Keratinocyte (primary cell): ENCODE measurements at regions not wholly inside any gene's neighbourhood (a gene's known extent, or its start where the extent isn't known, plus 50 kb on each side); places are given as distances from the start of the nearest gene placed in this dataset.

Source experiments
- DNase-seq: peaks from one replicate; pipeline ENCODE4 v3.0.0-alpha.2; 2011; ENCODE audit warnings: low read depth, missing footprints, low spot score
- FAIRE-seq: peaks from 2 replicates; lab custom pipeline; 2011; peaks lifted over from hg19 to GRCh38; lab: Jason Lieb, UNC
- H2AFZ ChIP-seq: 2 replicates; pipeline ENCODE4 v1.6.0; 2012; ENCODE audit warnings: low read length, control low read depth, inconsistent platforms; ENCODE audit not compliant: control insufficient read depth
- H3K27ac ChIP-seq: 2 replicates; pipeline ENCODE4 v1.5.1; 2011; ENCODE audit warnings: low read length; ENCODE audit not compliant: control insufficient read depth, insufficient read depth
- H3K27me3 ChIP-seq: 3 replicates; pipeline ENCODE4 v1.6.0; 2011; ENCODE audit warnings: low read length; ENCODE audit not compliant: control insufficient read depth, insufficient read depth; ENCODE audit errors: extremely low read depth
- H3K36me3 ChIP-seq, 2 experiments: 2 replicates in 1 of 2; 3 replicates in 1 of 2; pipeline ENCODE4 v1.5.1; 2011; ENCODE audit warnings: low read length in 2 of 2, mild to moderate bottlenecking in 1 of 2; ENCODE audit not compliant: control insufficient read depth in 2 of 2, insufficient read depth in 2 of 2; ENCODE audit errors: extremely low read depth in 1 of 2
- H3K4me1 ChIP-seq: 3 replicates; pipeline ENCODE4 v1.5.1; 2011; ENCODE audit warnings: low read length; ENCODE audit not compliant: control insufficient read depth, insufficient read depth; ENCODE audit errors: extremely low read depth
- H3K4me2 ChIP-seq: 3 replicates; pipeline ENCODE4 v1.6.0; 2011; ENCODE audit warnings: low read depth, low read length; ENCODE audit not compliant: control insufficient read depth, insufficient read depth; ENCODE audit errors: extremely low read depth
- H3K4me3 ChIP-seq, 3 experiments: fragments of 200-600 bp in 1 of 3; sonication (generic) in 1 of 3; 2 replicates in 2 of 3; 3 replicates in 1 of 3; pipeline ENCODE4 v1.5.1; 2011 to 2016; ENCODE audit warnings: low read length in 3 of 3, mild to moderate bottlenecking in 3 of 3, control low read depth in 2 of 3, inconsistent platforms in 1 of 3, low read depth in 1 of 3, mixed read lengths in 1 of 3, mixed run types in 1 of 3, moderate library complexity in 1 of 3; ENCODE audit not compliant: control insufficient read depth in 2 of 3, insufficient read depth in 2 of 3; ENCODE audit errors: extremely low read depth in 1 of 3
- H3K79me2 ChIP-seq: 2 replicates; pipeline ENCODE4 v1.6.0; 2012; ENCODE audit warnings: low read length; ENCODE audit not compliant: control insufficient read depth, insufficient read depth
- H3K9ac ChIP-seq: 3 replicates; pipeline ENCODE4 v1.6.0; 2011; ENCODE audit warnings: low read length; ENCODE audit not compliant: control insufficient read depth, insufficient read depth; ENCODE audit errors: extremely low read depth
- H3K9me1 ChIP-seq: 3 replicates; pipeline ENCODE4 v1.6.0; 2011; ENCODE audit warnings: low read length; ENCODE audit not compliant: control insufficient read depth, insufficient read depth; ENCODE audit errors: extremely low read depth
- H3K9me3 ChIP-seq: 2 replicates; pipeline ENCODE4 v1.5.1; 2012; ENCODE audit warnings: low read depth, low read length; ENCODE audit not compliant: control insufficient read depth
- H4K20me1 ChIP-seq: 3 replicates; pipeline ENCODE4 v1.6.0; 2011; ENCODE audit warnings: low read length; ENCODE audit not compliant: control insufficient read depth, insufficient read depth; ENCODE audit errors: extremely low read depth
- EZH2 ChIP-seq: IDR thresholded peaks from one replicate; pipeline ENCODE4 v1.6.1; 2012; ENCODE audit warnings: inconsistent platforms, mild to moderate bottlenecking, low read length, moderate library complexity
- dilution Hi-C: fragments of 300-500 bp; cut with MboI; formaldehyde crosslinking; loops from one replicate; pipeline ENCODE4 v1.7.0; 2020; ENCODE audit warnings: low sequenced_read_pairs; ENCODE audit not compliant: extremely low pct_ligation_motif_present
- TF ChIP-seq, protein P1 (sequence below), 3 experiments: IDR thresholded peaks in 1 of 3; conservative IDR thresholded peaks in 1 of 3; optimal IDR thresholded peaks in 1 of 3; 2 replicates in 2 of 3; 3 replicates in 1 of 3; pipeline versions ENCODE3 to v1.5.1; 2011; ENCODE audit warnings: low read length in 3 of 3, mild to moderate bottlenecking in 3 of 3, moderate library complexity in 2 of 3, control low read depth in 1 of 3, inconsistent platforms in 1 of 3; ENCODE audit not compliant: insufficient read depth in 2 of 3; ENCODE audit errors: extremely low read depth in 1 of 3

- no peak for FAIRE-seq
- H3K36me3 ChIP-seq = no peaks in the 10 kb centered on the region
- no peak overlapping the region for H3K4me3 ChIP-seq
- no peaks in the 10 kb centered on the region for H3K9me1 ChIP-seq
- H3K4me1 ChIP-seq = no peaks in the 10 kb centered on the region
- dilution Hi-C loops = no loop called here
- no peak for TF ChIP-seq EZH2
- TF ChIP-seq, protein P1, sequence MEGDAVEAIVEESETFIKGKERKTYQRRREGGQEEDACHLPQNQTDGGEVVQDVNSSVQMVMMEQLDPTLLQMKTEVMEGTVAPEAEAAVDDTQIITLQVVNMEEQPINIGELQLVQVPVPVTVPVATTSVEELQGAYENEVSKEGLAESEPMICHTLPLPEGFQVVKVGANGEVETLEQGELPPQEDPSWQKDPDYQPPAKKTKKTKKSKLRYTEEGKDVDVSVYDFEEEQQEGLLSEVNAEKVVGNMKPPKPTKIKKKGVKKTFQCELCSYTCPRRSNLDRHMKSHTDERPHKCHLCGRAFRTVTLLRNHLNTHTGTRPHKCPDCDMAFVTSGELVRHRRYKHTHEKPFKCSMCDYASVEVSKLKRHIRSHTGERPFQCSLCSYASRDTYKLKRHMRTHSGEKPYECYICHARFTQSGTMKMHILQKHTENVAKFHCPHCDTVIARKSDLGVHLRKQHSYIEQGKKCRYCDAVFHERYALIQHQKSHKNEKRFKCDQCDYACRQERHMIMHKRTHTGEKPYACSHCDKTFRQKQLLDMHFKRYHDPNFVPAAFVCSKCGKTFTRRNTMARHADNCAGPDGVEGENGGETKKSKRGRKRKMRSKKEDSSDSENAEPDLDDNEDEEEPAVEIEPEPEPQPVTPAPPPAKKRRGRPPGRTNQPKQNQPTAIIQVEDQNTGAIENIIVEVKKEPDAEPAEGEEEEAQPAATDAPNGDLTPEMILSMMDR (optimal IDR thresholded peaks at IDR 0.05 in 1 of 3, IDR thresholded peaks at IDR 0.05 in 1 of 3, conservative IDR thresholded peaks at IDR 0.05 in 1 of 3; ENCODE audit: extremely low read depth in 1 of 3, insufficient read depth in 2 of 3, low read length in 3 of 3) = no peak
- H3K9me3 ChIP-seq = no peaks in the 10 kb centered on the region
- H3K27ac ChIP-seq = no peak overlapping the region
- H3K4me2 ChIP-seq = no peak overlapping the region
- H2AFZ ChIP-seq = no peak overlapping the region
- no peaks in the 10 kb centered on the region for H4K20me1 ChIP-seq
- no peaks in the 10 kb centered on the region for H3K27me3 ChIP-seq
- DNase-seq = no peak
- H3K79me2 ChIP-seq = no peaks in the 10 kb centered on the region
- no peak overlapping the region for H3K9ac ChIP-seq
Measured at GRCh38 chr1:164154622-164155021, 404.4 kb upstream of the PBX1 start.

DNA sequence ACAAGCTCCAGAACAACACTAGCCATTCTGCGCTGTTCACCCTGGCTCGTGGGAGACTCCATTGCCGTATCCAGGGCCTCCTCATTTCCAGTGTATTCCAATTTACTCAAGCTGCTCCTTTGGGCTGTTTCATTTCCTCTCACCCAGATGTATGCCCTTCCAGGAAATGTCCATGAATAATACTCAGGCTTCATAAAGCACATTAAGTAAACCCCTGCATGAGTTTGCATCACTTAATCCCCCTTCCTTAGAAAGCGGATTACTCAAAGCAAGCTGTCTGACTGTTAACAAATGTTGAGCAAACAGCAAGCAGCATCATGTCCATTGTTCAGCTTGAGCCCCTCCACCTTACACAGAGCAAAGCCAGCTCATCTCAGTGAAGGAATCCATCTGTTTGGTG, 403.6 kb upstream of the PBX1 start:
- FAIRE-seq = no peak
- no peaks in the 10 kb centered on the region for H3K79me2 ChIP-seq
- no peak overlapping the region for H2AFZ ChIP-seq
- no peaks in the 10 kb centered on the region for H3K4me1 ChIP-seq
- H3K9me1 ChIP-seq = no peaks in the 10 kb centered on the region
- H3K27me3 ChIP-seq = no peaks in the 10 kb centered on the region
- dilution Hi-C loops = no loop called here
- H3K9me3 ChIP-seq = no peaks in the 10 kb centered on the region
- H3K36me3 ChIP-seq = no peaks in the 10 kb centered on the region
- no peak overlapping the region for H3K4me3 ChIP-seq
- DNase-seq = no peak
- H4K20me1 ChIP-seq = no peaks in the 10 kb centered on the region
- no peak overlapping the region for H3K9ac ChIP-seq
- TF ChIP-seq, protein P1 (optimal IDR thresholded peaks at IDR 0.05 in 1 of 3, IDR thresholded peaks at IDR 0.05 in 1 of 3, conservative IDR thresholded peaks at IDR 0.05 in 1 of 3; ENCODE audit: extremely low read depth in 1 of 3, insufficient read depth in 2 of 3, low read length in 3 of 3) = no peak
- TF ChIP-seq EZH2 = no peak
- H3K27ac ChIP-seq = no peak overlapping the region
- H3K4me2 ChIP-seq = no peak overlapping the region
